Panc1 (cell line): ENCODE measurements at regions not wholly inside any gene's neighbourhood (a gene's known extent, or its start where the extent isn't known, plus 50 kb on each side); places are given as distances from the start of the nearest gene placed in this dataset.

Experiments used
- ATAC-seq: fragments of 200-7000 bp; cut with Tn5 transposase; 2 replicates; pipeline ENCODE4 v1.9.1; 2020; ENCODE audit warnings: mild to moderate bottlenecking, moderate library complexity
- BruUV-seq: library from RNA; stranded (reverse); fragments of 400-500 nt; replicated peaks from 2 replicates; lab custom pipeline; 2021; lab: Mats Ljungman, UMichigan
- CTCF ChIA-PET: fragments of 300-600 bp; sonication (Branson Sonifier 250); formaldehyde crosslinking; loops from one replicate; lab custom pipeline; 2022; ENCODE audit warnings: antibody characterized with exemption; lab: Charles Lee
- POLR2A ChIA-PET: fragments of 300-600 bp; sonication (Branson Sonifier 250); formaldehyde crosslinking; loops from one replicate; lab custom pipeline; 2022; ENCODE audit warnings: antibody characterized with exemption; lab: Charles Lee
- DNase-seq: peaks from one replicate; pipeline ENCODE4 v3.0.0-alpha.2; 2010; ENCODE audit warnings: low read depth, low spot score
- H3K27ac ChIP-seq: 2 replicates; pipeline ENCODE4 v1.5.1; 2011; ENCODE audit warnings: mild to moderate bottlenecking, low read length, inconsistent platforms
- H3K27me3 ChIP-seq: fragments of 200-500 bp; sonication (Bioruptor generic); 2 replicates; pipeline ENCODE4 v1.6.0; 2014; ENCODE audit warnings: low read length, inconsistent platforms; ENCODE audit not compliant: control insufficient read depth, insufficient read depth
- H3K36me3 ChIP-seq: fragments of 200-500 bp; sonication (Bioruptor generic); 2 replicates; pipeline ENCODE4 v1.5.1; 2014; ENCODE audit warnings: inconsistent platforms, mild to moderate bottlenecking, low read length, moderate library complexity; ENCODE audit not compliant: control insufficient read depth, insufficient read depth
- H3K4me1 ChIP-seq: 2 replicates; pipeline ENCODE4 v1.5.1; 2011; ENCODE audit warnings: inconsistent platforms, mild to moderate bottlenecking, low read length, moderate library complexity; ENCODE audit not compliant: control insufficient read depth, insufficient read depth
- H3K4me3 ChIP-seq, 2 experiments: 2 replicates each; pipeline ENCODE4 v1.5.1; 2011 to 2012; ENCODE audit warnings: low read depth in 2 of 2, low read length in 2 of 2, mild to moderate bottlenecking in 2 of 2, inconsistent platforms in 1 of 2, moderate library complexity in 1 of 2
- H3K9me3 ChIP-seq: fragments of 200-500 bp; sonication (Bioruptor generic); 2 replicates; pipeline ENCODE4 v1.5.1; 2014; ENCODE audit warnings: low read depth, mild to moderate bottlenecking, inconsistent platforms, low read length, moderate library complexity; ENCODE audit not compliant: control insufficient read depth, insufficient read depth
- POLR2AphosphoS5 ChIP-seq: IDR thresholded peaks from 2 replicates; pipeline ENCODE4 v1.6.1; 2012; ENCODE audit warnings: mild to moderate bottlenecking, low read depth, low read length, moderate library complexity
- SIN3A ChIP-seq: IDR thresholded peaks from 2 replicates; pipeline ENCODE4 v1.6.1; 2012; ENCODE audit warnings: low read depth, mild to moderate bottlenecking, low read length, moderate library complexity, borderline replicate concordance; ENCODE audit not compliant: insufficient read depth
- TCF7L2 ChIP-seq: IDR thresholded peaks from 2 replicates; pipeline ENCODE4 v1.6.1; 2011; ENCODE audit warnings: mild to moderate bottlenecking, low read depth, low read length, inconsistent platforms
- in situ Hi-C: cut with HindIII; loops from 2 replicates; pipeline ENCODE4 v1.10.0; 2016; ENCODE audit warnings: low sequenced_read_pairs, low pct_unique_long_range_greater_than_20kb
- intact Hi-C: fragments of 100-400 bp; cut with micrococcal nuclease; formaldehyde crosslinking; loops from one replicate; pipeline ENCODE4 v1.10.0; 2022; ENCODE audit not compliant: unreplicated experiment
- TF ChIP-seq, protein P1 (sequence below): fragments of 450-650 bp; IDR thresholded peaks from 2 replicates; pipeline ENCODE4 v1.5.1; 2017; ENCODE audit warnings: mild to moderate bottlenecking
- TF ChIP-seq, protein P2 (sequence below), 2 experiments: IDR thresholded peaks; 2 replicates each; pipeline ENCODE4 v1.6.1; 2011 to 2012; ENCODE audit warnings: low read depth in 2 of 2, control low read depth in 1 of 2, low read length in 1 of 2, mild to moderate bottlenecking in 1 of 2, moderate library complexity in 1 of 2; ENCODE audit not compliant: insufficient read depth in 1 of 2

DNA sequence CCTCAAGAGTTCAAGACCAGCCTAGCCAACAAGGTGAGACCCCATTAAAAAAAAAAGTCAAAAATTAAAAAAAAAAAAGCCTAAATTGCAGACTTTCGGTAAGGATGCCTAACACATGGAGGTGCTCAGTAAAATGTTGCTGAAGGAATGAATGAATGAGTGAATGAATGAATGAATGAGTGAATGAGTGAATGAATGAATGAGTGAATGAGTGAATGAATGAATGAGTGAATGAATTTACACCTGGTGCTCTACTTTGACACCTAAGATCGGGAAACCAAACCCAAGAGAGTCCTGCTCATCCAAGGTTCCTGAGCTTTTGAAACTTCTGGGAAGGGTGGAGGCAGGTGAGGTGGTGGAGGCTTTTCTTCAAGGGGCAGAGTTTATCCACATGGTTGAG lies 112.2 kb upstream of the LHX1 start:
- POLR2A ChIA-PET: no interaction called here
- BruUV-seq: no TSS peak
- no peaks in the 10 kb centered on the region for H3K9me3 ChIP-seq
- no peak overlapping the region for H3K4me3 ChIP-seq
- no peak for ATAC-seq
- intact Hi-C loops (no loop called here), in situ Hi-C loops (no loop called here)
- H3K36me3 ChIP-seq: no peaks in the 10 kb centered on the region
- no peaks in the 10 kb centered on the region for H3K4me1 ChIP-seq
- no peak for TF ChIP-seq TCF7L2
- TF ChIP-seq, protein P1, sequence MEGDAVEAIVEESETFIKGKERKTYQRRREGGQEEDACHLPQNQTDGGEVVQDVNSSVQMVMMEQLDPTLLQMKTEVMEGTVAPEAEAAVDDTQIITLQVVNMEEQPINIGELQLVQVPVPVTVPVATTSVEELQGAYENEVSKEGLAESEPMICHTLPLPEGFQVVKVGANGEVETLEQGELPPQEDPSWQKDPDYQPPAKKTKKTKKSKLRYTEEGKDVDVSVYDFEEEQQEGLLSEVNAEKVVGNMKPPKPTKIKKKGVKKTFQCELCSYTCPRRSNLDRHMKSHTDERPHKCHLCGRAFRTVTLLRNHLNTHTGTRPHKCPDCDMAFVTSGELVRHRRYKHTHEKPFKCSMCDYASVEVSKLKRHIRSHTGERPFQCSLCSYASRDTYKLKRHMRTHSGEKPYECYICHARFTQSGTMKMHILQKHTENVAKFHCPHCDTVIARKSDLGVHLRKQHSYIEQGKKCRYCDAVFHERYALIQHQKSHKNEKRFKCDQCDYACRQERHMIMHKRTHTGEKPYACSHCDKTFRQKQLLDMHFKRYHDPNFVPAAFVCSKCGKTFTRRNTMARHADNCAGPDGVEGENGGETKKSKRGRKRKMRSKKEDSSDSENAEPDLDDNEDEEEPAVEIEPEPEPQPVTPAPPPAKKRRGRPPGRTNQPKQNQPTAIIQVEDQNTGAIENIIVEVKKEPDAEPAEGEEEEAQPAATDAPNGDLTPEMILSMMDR: no peak
- TF ChIP-seq POLR2AphosphoS5: no peak
- TF ChIP-seq SIN3A: no peak
- TF ChIP-seq, protein P2, sequence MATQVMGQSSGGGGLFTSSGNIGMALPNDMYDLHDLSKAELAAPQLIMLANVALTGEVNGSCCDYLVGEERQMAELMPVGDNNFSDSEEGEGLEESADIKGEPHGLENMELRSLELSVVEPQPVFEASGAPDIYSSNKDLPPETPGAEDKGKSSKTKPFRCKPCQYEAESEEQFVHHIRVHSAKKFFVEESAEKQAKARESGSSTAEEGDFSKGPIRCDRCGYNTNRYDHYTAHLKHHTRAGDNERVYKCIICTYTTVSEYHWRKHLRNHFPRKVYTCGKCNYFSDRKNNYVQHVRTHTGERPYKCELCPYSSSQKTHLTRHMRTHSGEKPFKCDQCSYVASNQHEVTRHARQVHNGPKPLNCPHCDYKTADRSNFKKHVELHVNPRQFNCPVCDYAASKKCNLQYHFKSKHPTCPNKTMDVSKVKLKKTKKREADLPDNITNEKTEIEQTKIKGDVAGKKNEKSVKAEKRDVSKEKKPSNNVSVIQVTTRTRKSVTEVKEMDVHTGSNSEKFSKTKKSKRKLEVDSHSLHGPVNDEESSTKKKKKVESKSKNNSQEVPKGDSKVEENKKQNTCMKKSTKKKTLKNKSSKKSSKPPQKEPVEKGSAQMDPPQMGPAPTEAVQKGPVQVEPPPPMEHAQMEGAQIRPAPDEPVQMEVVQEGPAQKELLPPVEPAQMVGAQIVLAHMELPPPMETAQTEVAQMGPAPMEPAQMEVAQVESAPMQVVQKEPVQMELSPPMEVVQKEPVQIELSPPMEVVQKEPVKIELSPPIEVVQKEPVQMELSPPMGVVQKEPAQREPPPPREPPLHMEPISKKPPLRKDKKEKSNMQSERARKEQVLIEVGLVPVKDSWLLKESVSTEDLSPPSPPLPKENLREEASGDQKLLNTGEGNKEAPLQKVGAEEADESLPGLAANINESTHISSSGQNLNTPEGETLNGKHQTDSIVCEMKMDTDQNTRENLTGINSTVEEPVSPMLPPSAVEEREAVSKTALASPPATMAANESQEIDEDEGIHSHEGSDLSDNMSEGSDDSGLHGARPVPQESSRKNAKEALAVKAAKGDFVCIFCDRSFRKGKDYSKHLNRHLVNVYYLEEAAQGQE (IDR thresholded peaks at IDR 0.05; ENCODE audit: insufficient read depth in 1 of 2, low read depth in 2 of 2, low read length in 1 of 2): no peak
- DNase-seq: no peak
- CTCF ChIA-PET: interaction anchor here (0.6 kb wide), 1 partner anchor 118 kb away, joined by 7 read pairs; no protein-coding TSS in a partner anchor
- H3K27me3 ChIP-seq: no peaks in the 10 kb centered on the region
- no peak overlapping the region for H3K27ac ChIP-seq

DNA sequence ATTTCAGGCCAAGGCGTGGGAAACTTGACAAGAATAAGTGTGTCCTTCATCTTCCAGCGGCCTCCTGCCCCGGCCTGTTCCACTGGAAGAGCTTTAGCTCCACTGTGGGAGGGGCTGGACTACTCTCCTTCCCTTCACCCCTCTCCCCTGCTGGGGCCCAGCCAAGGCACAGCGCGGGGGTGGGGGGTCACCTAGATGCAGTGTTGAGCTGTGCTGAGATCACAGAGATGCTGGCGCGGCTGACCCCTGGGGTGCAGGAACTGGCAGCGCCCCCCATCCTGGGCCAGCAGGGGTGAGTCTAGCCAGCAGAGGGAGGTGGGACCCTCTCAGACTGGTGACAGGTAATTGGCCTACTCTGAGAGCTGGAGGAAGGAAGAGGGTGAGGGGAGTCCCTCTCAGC lies 111.8 kb upstream of the LHX1 start:
- CTCF ChIA-PET: no interaction called here

More for the DNA sequence above, 111.8 kb upstream of the LHX1 start:
- BruUV-seq: no TSS peak
- no peaks in the 10 kb centered on the region for H3K4me1 ChIP-seq
- no peak for TF ChIP-seq POLR2AphosphoS5
- TF ChIP-seq, protein P2 (IDR thresholded peaks at IDR 0.05; ENCODE audit: insufficient read depth in 1 of 2, low read depth in 2 of 2, low read length in 1 of 2): no peak
- no peak for TF ChIP-seq TCF7L2
- TF ChIP-seq SIN3A: no peak
- TF ChIP-seq, protein P1: no peak
- no peak overlapping the region for H3K4me3 ChIP-seq
- intact Hi-C loops (no loop called here), in situ Hi-C loops (no loop called here)
- DNase-seq (no peak), ATAC-seq (no peak)
- no peaks in the 10 kb centered on the region for H3K27me3 ChIP-seq
- no peaks in the 10 kb centered on the region for H3K9me3 ChIP-seq
- POLR2A ChIA-PET: no interaction called here
- H3K36me3 ChIP-seq: no peaks in the 10 kb centered on the region
- H3K27ac ChIP-seq: no peak overlapping the region
